A549 (cell line): ENCODE measurements at regions not wholly inside any gene's neighbourhood (a gene's known extent, or its start where the extent isn't known, plus 50 kb on each side); places are given as distances from the start of the nearest gene placed in this dataset.

ENCODE experiments used
- ATAC-seq, 2 experiments: fragments of 200-7000 bp in 1 of 2; fragments of >200 bp in 1 of 2; cut with Nextera tagmentation in 1 of 2; cut with Tn5 transposase in 1 of 2; 3 replicates each; pipeline versions ENCODE4 v1.8.0 to v1.9.1; 2018 to 2020; ENCODE audit warnings: mild to moderate bottlenecking in 1 of 2, moderate library complexity in 1 of 2
- CTCF ChIA-PET: fragments of 300-600 bp; sonication (Branson Sonifier 250); formaldehyde crosslinking; extraction: SDS; loops from one replicate; lab custom pipeline; 2021; ENCODE audit warnings: antibody characterized with exemption, inconsistent platforms; lab: Yijun Ruan, JAX
- POLR2A ChIA-PET: fragments of 350-600 bp; formaldehyde crosslinking; extraction: SDS; loops from one replicate; lab custom pipeline; 2021; ENCODE audit warnings: antibody characterized with exemption, inconsistent platforms; lab: Yijun Ruan, JAX
- DNase-seq, 2 experiments: peaks; one replicate each; pipeline versions ENCODE4 v3.0.0 to v3.0.0-alpha.2; 2011 to 2016; ENCODE audit warnings: low read depth in 1 of 2, low spot score in 1 of 2
- FAIRE-seq: peaks from 2 replicates; lab custom pipeline; 2011; peaks lifted over from hg19 to GRCh38; lab: Jason Lieb, UNC
- H3K27ac ChIP-seq, 2 experiments: fragments of >200 bp; sonication (Bioruptor Twin); formaldehyde crosslinking; 3 replicates each; pipeline ENCODE4 v1.5.1; 2016 to 2017
- H3K4me1 ChIP-seq: fragments of >200 bp; sonication (Bioruptor Twin); formaldehyde crosslinking; 3 replicates; pipeline ENCODE4 v1.6.1; 2016
- H3K4me2 ChIP-seq: fragments of >200 bp; sonication (Bioruptor Twin); formaldehyde crosslinking; 3 replicates; pipeline ENCODE4 v1.6.1; 2016
- H3K4me3 ChIP-seq: fragments of >200 bp; sonication (Bioruptor Twin); formaldehyde crosslinking; 3 replicates; pipeline ENCODE4 v1.5.1; 2016
- H3K9me3 ChIP-seq: fragments of >200 bp; sonication (Bioruptor Twin); formaldehyde crosslinking; 3 replicates; pipeline ENCODE4 v1.6.1; 2016
- CBX8 ChIP-seq: fragments of 200-600 bp; sonication (generic); IDR thresholded peaks from 2 replicates; pipeline ENCODE4 v1.6.1; 2016
- CEBPB ChIP-seq, 2 experiments: fragments of >200 bp in 1 of 2; sonication (Bioruptor Twin) in 1 of 2; formaldehyde crosslinking in 1 of 2; IDR thresholded peaks; 2 replicates each; pipeline ENCODE4 v1.6.1; 2012 to 2016
- CHD4 ChIP-seq: fragments of 200-600 bp; sonication (generic); IDR thresholded peaks from 2 replicates; pipeline ENCODE4 v1.6.1; 2016; ENCODE audit warnings: antibody characterized with exemption, mild to moderate bottlenecking, borderline replicate concordance
- EP300 ChIP-seq, 2 experiments: fragments of >200 bp; sonication (Bioruptor Twin); formaldehyde crosslinking; IDR thresholded peaks; 2 replicates in 1 of 2; 3 replicates in 1 of 2; pipeline ENCODE4 v1.6.1; 2016 to 2017
- ESRRA ChIP-seq: fragments of 150-350 bp; IDR thresholded peaks from 2 replicates; pipeline ENCODE4 v1.6.1; 2014; ENCODE audit warnings: mild to moderate bottlenecking, low read length, borderline replicate concordance
- FOSL2 ChIP-seq, 2 experiments: fragments of 450-650 bp in 1 of 2; fragments of >200 bp in 1 of 2; sonication (Bioruptor Twin) in 1 of 2; formaldehyde crosslinking; IDR thresholded peaks; 2 replicates each; pipeline versions ENCODE4 v1.5.0 to v1.6.1; 2016 to 2020; ENCODE audit warnings: mild to moderate bottlenecking in 1 of 2, moderate library complexity in 1 of 2
- HOXB13 ChIP-seq: fragments of 250-450 bp; sonication (Bioruptor Pico); IDR thresholded peaks from 2 replicates; pipeline ENCODE4 v1.5.0; 2020; ENCODE audit warnings: low read depth, mild to moderate bottlenecking, moderate library complexity
- HOXB5 ChIP-seq: fragments of 250-450 bp; sonication (Bioruptor Pico); IDR thresholded peaks from 2 replicates; pipeline ENCODE4 v1.5.0; 2020; ENCODE audit warnings: mild to moderate bottlenecking, moderate library complexity
- JUN ChIP-seq, 2 experiments: fragments of >200 bp; sonication (Bioruptor Twin); formaldehyde crosslinking; IDR thresholded peaks; 2 replicates in 1 of 2; 3 replicates in 1 of 2; pipeline ENCODE4 v1.6.1; 2016 to 2017
- JUNB ChIP-seq: fragments of >200 bp; sonication (Bioruptor Twin); formaldehyde crosslinking; IDR thresholded peaks from 2 replicates; pipeline ENCODE4 v1.6.1; 2016
- NPAS2 ChIP-seq: fragments of 250-450 bp; sonication (Bioruptor Pico); IDR thresholded peaks from 2 replicates; pipeline ENCODE4 v1.8.0; 2022; ENCODE audit warnings: mild to moderate bottlenecking, moderate library complexity, borderline replicate concordance
- POLR2A ChIP-seq: IDR thresholded peaks from 2 replicates; pipeline ENCODE4 v1.6.1; 2012; ENCODE audit warnings: mild to moderate bottlenecking, low read length
- RCOR1 ChIP-seq: fragments of 150-350 bp; IDR thresholded peaks from 2 replicates; pipeline ENCODE4 v1.6.1; 2014; ENCODE audit warnings: antibody characterized with exemption, low read length, low read depth
- SMC3 ChIP-seq: fragments of >200 bp; sonication (Bioruptor Twin); formaldehyde crosslinking; IDR thresholded peaks from 3 replicates; pipeline ENCODE4 v1.6.1; 2018; ENCODE audit warnings: inconsistent platforms
- TFCP2L1 ChIP-seq: fragments of 250-450 bp; sonication (Bioruptor Pico); IDR thresholded peaks from 2 replicates; pipeline ENCODE4 v1.5.0; 2021; ENCODE audit warnings: mild to moderate bottlenecking
- ZFP36 ChIP-seq: fragments of 450-650 bp; IDR thresholded peaks from 2 replicates; pipeline ENCODE4 v1.6.1; 2014; ENCODE audit warnings: borderline replicate concordance; ENCODE audit not compliant: partially characterized antibody
- WGBS: methylation state at CpG from one replicate; pipeline ENCODE4 v1.1.6; 2017; ENCODE audit errors: missing lambda C conversion rate; 5-methylcytosine and 5-hydroxymethylcytosine counted together
- TF ChIP-seq, protein P1 (sequence below): IDR thresholded peaks from 2 replicates; pipeline ENCODE4 v1.6.1; 2012
- TF ChIP-seq, protein P2 (sequence below): fragments of >200 bp; sonication (Bioruptor Twin); formaldehyde crosslinking; IDR thresholded peaks from 2 replicates; pipeline ENCODE4 v1.6.1; 2016
- TF ChIP-seq, protein P3 (sequence below): fragments of 250-450 bp; sonication (Bioruptor Pico); IDR thresholded peaks from 2 replicates; pipeline ENCODE4 v1.5.0; 2021; ENCODE audit warnings: mild to moderate bottlenecking, moderate library complexity, borderline replicate concordance
- TF ChIP-seq, protein P4 (sequence below): fragments of 150-350 bp; IDR thresholded peaks from 2 replicates; pipeline ENCODE4 v1.6.1; 2014; ENCODE audit warnings: low read depth, mild to moderate bottlenecking, low read length

DNA sequence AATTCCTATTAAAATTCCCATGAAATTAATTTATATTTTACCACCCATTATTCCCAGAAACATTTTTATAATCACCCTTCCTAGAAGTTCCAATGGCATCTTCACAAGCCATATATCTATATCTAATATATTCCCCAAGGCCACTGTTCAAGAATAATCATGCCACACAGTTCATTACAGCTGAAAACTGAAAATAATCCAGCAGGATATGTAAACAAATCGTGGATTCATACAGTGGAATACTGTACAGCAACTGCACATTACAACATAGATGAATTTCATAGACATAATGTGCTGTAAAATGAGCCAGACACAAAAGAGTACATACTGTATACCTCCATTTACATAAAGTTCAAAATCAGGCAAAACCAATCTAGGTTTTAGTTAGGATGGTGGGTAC is 63.9 kb upstream of the SERPINE2 start:
- TF ChIP-seq CBX8 (no peak), JUN (IDR thresholded peaks at IDR 0.05) (no peak), HOXB5 (no peak), TFCP2L1 (CRISPR knock-in tag) (no peak), POLR2A (no peak), HOXB13 (CRISPR knock-in tag) (no peak), ZFP36 (no peak), NPAS2 (no peak), SMC3 (no peak), RCOR1 (no peak), CHD4 (no peak)
- TF ChIP-seq, protein P1, sequence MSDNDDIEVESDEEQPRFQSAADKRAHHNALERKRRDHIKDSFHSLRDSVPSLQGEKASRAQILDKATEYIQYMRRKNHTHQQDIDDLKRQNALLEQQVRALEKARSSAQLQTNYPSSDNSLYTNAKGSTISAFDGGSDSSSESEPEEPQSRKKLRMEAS: no peak
- TF ChIP-seq, protein P2, sequence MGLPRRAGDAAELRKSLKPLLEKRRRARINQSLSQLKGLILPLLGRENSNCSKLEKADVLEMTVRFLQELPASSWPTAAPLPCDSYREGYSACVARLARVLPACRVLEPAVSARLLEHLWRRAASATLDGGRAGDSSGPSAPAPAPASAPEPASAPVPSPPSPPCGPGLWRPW: no peak
- no peak for FAIRE-seq
- no peak overlapping the region; the same call in 2 of the 3 replicates for H3K4me2 ChIP-seq
- peaks cover 18% of the 10 kb centered on the region for H3K4me1 ChIP-seq
- ATAC-seq: no peak
- CTCF ChIA-PET: interaction anchor here (1.3 to 1.5 kb wide), 2 partner anchors 110 to 182 kb away, joined by 3 to 6 read pairs; no protein-coding TSS in a partner anchor
- DNase-seq: no peak
- H3K4me3 ChIP-seq: no peak overlapping the region
- H3K9me3 ChIP-seq: no peaks in the 10 kb centered on the region
- H3K27ac ChIP-seq: peak overlapping the region in 1 of 2 experiments; percentile 30; a peak in 1 of 6 replicates
- 23% methylated on average over 1 of the region's 1 CpG for WGBS
- POLR2A ChIA-PET: interaction anchor here (1.3 kb wide), 2 partner anchors 17 to 63 kb away, joined by 4 to 5 read pairs; partner anchors contain the start of gene SERPINE2

DNA sequence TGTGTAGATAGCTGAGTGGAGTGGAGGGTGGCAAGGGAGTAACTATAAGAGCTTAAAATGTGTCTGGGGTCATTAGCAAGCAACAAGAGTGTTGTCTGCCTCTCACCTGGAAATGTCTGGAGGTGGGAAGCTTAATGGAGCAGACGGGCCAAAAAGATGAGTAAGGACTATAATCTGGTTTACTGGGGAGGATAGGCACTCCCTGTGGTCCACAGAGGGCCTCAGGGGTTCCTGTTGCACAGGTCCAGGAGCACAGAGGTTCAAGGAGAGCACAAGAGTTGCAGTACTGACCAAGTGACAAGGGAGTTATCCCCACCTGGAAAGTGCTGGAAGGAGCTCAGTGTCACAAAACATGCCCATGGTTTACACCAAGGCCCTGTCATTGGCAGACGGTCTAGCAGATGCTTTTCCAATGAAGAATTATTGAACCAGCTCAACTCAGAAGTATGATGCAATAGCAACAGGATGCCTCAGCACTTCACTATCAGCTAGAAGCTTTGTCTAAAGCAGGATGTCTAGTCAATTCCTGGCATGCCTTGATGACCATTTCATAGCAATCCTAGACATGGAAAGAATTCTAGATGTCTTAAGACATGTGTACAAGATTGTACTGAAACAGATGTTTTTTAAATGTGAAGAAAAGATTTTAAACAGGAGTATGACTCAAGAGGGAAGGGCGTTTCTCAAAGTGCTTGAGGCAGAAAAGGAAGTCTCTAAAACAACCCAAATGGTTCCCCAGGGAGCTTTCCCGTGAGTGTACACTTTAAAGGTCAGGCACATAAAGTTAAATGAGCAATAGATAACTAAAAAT is 62.9 kb upstream of the SERPINE2 start:
- ATAC-seq: peak; percentile 59 to 85

More for the DNA sequence above, 62.9 kb upstream of the SERPINE2 start:
- FAIRE-seq (no peak), DNase-seq (peak in 1 of 2 experiments; percentile 60)
- TF ChIP-seq, protein P3, sequence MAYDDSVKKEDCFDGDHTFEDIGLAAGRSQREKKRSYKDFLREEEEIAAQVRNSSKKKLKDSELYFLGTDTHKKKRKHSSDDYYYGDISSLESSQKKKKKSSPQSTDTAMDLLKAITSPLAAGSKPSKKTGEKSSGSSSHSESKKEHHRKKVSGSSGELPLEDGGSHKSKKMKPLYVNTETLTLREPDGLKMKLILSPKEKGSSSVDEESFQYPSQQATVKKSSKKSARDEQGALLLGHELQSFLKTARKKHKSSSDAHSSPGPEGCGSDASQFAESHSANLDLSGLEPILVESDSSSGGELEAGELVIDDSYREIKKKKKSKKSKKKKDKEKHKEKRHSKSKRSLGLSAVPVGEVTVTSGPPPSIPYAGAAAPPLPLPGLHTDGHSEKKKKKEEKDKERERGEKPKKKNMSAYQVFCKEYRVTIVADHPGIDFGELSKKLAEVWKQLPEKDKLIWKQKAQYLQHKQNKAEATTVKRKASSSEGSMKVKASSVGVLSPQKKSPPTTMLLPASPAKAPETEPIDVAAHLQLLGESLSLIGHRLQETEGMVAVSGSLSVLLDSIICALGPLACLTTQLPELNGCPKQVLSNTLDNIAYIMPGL (CRISPR knock-in tag): no peak
- TF ChIP-seq EP300 (IDR thresholded peaks at IDR 0.05) (0 out of 5 replicates have a peak, but pooled peaks of 1 of the 2 experiments have one; percentile 18), FOSL2 (IDR thresholded peaks at IDR 0.05) (0 out of 2 replicates have a peak, but pooled peaks have one; percentile 5), FOSL2 (CRISPR knock-in tag; IDR thresholded peaks at IDR 0.05) (0 out of 2 replicates have a peak, but pooled peaks have one; percentile 5), CEBPB (IDR thresholded peaks at IDR 0.05) (peak in 1 of 2 experiments; percentile 83; a peak in 2 of 4 replicates), SMC3 (peak; percentile 22; the same call in 1 of the 3 replicates), ESRRA (no peak), JUNB (peak; percentile 67)
- TF ChIP-seq, protein P4, sequence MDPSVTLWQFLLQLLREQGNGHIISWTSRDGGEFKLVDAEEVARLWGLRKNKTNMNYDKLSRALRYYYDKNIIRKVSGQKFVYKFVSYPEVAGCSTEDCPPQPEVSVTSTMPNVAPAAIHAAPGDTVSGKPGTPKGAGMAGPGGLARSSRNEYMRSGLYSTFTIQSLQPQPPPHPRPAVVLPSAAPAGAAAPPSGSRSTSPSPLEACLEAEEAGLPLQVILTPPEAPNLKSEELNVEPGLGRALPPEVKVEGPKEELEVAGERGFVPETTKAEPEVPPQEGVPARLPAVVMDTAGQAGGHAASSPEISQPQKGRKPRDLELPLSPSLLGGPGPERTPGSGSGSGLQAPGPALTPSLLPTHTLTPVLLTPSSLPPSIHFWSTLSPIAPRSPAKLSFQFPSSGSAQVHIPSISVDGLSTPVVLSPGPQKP: no peak
- CTCF ChIA-PET: interaction anchor here (0.7 to 1.5 kb wide), 3 partner anchors 16 to 183 kb away, joined by 3 to 6 read pairs (median 3); no protein-coding TSS in a partner anchor
- 23% methylated on average over 4 of the region's 4 CpGs for WGBS
- Histone ChIP-seq H3K9me3 (no peaks in the 10 kb centered on the region), H3K27ac (peak overlapping the region; percentile 64 to 71), H3K4me3 (no peak overlapping the region), H3K4me1 (peaks cover 18% of the 10 kb centered on the region), H3K4me2 (peak overlapping the region; percentile 36)
- POLR2A ChIA-PET: interaction anchor here (1.0 to 1.3 kb wide), 3 partner anchors 10 to 62 kb away, joined by 3 to 5 read pairs (median 4); partner anchors contain the start of gene SERPINE2
